T47D (cell line): ENCODE measurements at regions not wholly inside any gene's neighbourhood (a gene's known extent, or its start where the extent isn't known, plus 50 kb on each side); places are given as distances from the start of the nearest gene placed in this dataset.

ENCODE experiments used
- DNase-seq, 2 experiments: peaks; one replicate each; pipeline versions ENCODE4 v3.0.0 to v3.0.0-alpha.2; 2011 to 2012; ENCODE audit warnings: low read depth in 1 of 2, low spot score in 1 of 2
- JUND ChIP-seq: IDR thresholded peaks from 2 replicates; pipeline ENCODE4 v1.6.1; 2012; ENCODE audit warnings: low read depth
- in situ Hi-C: cut with HindIII; loops from 2 replicates; pipeline ENCODE4 v1.10.0; 2016; ENCODE audit warnings: low sequenced_read_pairs, low pct_unique_long_range_greater_than_20kb

GRCh38 chr4:121485190-121485804, 104.5 kb upstream of the QRFPR start:
- in situ Hi-C loops: no loop called here
- no peak for TF ChIP-seq JUND
- no peak for DNase-seq

DNA sequence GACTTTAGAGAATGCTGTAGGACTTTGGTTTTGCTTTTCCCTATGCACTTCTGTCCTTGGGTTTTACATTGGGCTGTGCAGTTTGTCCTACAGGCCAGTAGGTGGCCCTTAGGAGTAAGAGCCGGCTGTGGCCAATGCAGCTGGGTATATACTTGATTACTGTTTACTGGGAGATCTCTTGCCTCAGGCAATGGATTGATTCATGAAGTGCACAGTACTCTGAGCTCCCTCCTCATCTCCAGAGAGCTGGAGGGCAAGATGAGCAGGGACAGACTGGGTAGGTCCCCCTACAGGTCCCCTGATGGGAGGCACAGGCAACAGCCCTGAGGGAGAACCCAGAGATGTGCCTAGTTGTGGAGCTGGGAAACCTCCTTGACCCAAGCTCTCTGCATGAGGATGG, 103.8 kb upstream of the QRFPR start:
- in situ Hi-C loops: no loop called here
- no peak for TF ChIP-seq JUND
- DNase-seq: peak in 1 of 2 experiments; percentile 44

- in situ Hi-C loops: no loop called here
- DNase-seq: no peak
These were observed 99.0 kb upstream of the QRFPR start for GRCh38 chr4:121479808-121480207.

DNA sequence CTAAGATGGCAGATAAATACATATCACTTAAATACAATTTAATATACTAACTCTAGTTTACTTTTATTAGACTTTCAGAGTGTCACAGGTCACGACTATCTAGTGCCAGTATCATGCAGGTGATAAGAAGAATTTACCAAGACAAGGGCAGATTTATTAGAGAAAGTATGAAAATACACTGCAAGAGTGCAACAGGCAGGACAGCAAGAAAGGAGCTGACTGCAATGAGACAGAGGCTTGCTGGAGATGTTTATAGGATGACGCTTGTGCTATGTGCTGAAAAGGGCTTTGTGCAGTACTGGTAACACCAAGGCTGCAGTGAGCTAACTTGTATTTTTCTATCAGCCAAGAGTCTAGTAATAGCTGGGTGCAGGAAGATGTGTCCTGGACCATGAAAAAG, 96.7 kb upstream of the QRFPR start:
- no peak for DNase-seq
- in situ Hi-C loops: no loop called here

More at GRCh38 chr4:121479808-121480207, 99.0 kb upstream of the QRFPR start:
- no peak for TF ChIP-seq JUND

DNA sequence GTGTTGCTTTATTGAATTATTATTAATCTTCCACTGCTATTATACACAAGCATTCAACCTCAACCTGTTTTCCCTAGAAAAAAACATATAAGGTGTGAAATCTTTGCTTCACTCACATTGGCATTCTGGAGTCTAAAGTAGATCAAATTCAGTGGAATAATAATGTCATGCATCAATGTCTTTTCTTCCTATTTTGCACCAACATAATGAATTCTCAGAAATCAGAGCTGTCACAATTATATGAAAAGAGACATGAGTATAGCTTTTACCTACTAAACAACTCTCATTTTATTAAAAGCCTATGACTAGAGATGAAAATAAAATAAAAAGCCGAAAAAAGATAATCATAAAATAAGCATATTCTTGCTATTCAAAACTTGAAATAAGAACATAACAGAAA, 96.3 kb upstream of the QRFPR start:
- TF ChIP-seq JUND: no peak
- in situ Hi-C loops: no loop called here
- DNase-seq: no peak

More for the DNA sequence above, 96.7 kb upstream of the QRFPR start:
- TF ChIP-seq JUND: no peak

DNA sequence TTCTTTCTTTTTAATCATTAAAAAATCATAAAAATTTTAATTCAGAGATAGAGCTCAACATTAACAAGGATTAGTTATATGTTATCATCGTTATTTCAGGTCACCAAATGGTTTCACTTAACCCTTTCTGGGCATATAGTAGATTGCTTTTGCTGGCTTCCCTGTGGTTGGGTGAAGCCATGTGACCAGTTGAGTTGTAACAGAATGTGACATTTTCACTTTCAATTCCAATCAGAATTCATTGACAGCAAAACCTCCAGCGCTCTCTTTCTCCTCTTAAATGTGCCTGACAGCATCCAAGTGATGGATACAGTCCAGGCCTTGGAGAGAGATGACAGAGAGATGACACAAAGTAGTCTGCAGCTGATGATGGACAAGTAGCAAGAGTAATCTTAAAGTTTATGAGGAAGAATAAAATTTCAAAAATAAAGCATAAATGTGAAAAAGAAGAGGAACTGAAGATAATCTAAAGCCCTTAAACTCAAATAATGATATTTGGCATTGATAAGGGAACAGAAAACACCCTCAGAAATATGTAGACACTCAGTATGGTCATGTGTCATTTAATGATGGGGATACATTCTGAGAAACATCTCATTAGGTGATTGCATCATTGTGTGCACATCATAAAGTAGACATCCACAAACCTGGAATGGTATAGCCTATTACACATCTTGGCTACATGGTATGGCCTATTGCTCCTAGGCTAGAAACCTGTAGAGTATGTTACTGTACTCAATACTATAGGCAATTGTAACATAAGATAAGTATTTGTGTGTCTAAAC, 92.3 kb upstream of the QRFPR start:
- in situ Hi-C loops: no loop called here
- TF ChIP-seq JUND: no peak
- DNase-seq: no peak

GRCh38 chr4:121464854-121465253, 84.0 kb upstream of the QRFPR start:
- in situ Hi-C loops: no loop called here
- TF ChIP-seq JUND: no peak
- no peak for DNase-seq

GRCh38 chr4:121462660-121463261, 81.9 kb upstream of the QRFPR start:
- peak; percentile 3 to 70 for DNase-seq
- in situ Hi-C loops: no loop called here
- no peak for TF ChIP-seq JUND

- DNase-seq: no peak
- TF ChIP-seq JUND: no peak
- in situ Hi-C loops: no loop called here
These were observed 78.2 kb upstream of the QRFPR start for GRCh38 chr4:121459026-121459425.

- DNase-seq: no peak
- in situ Hi-C loops: no loop called here
- no peak for TF ChIP-seq JUND
These were observed 76.6 kb upstream of the QRFPR start for GRCh38 chr4:121457278-121457875.

DNA sequence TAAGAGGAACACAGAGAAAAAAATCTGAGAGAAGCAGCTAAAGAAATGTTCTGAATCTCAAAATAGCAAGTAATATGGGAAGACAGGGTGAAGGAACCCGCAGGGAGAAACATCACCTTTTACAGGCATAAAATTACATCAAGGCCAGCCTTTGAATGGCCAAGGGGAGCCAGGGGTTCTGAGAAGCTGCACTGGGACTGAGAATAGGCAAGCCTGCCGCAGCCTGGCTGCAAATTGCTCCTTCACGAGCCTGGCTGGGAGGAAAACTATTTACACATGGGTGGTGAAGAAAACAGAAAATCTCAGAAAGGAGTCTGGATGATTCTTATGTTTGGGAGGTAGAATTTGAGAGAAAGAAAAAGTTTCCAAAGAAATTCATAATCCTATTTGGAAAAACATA, 74.5 kb upstream of the QRFPR start:
- no peak for DNase-seq
- no peak for TF ChIP-seq JUND
- in situ Hi-C loops: no loop called here

DNA sequence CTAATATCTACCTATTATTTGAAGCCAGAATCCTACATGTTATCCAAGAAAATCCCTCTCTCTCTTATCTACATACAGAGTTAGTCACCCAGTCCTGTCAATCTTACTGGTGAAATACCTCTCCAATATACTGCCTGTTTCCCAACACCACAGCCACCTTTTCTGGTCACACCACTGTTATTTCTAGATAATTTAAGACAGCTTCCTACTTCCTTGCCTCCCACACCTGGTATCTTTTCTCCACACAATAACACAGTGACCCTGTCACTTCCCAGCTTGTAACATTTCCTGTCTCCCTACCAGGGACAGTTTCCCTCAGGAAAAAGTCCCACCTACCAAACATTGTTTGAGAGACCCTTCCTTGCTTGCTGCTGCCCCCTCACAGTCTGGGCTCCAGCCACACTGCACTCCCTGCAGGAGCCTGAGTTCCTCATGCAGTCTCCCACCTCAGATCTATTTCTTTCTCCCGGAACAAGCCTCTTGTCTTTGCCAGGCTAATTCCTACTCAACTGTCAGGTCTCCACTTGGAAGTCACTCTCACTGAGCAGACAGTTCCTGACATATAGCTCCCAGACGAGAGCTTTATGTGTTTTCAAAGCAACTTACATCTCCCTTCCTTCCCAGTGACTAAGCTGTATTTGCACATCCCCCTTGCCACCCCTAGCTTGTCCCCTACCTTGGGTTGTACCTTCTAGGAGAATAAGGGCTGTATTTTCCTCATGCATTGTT, 73.6 kb upstream of the QRFPR start:
- TF ChIP-seq JUND: no peak
- in situ Hi-C loops: no loop called here
- no peak for DNase-seq
